HFF-Myc (cell line): ENCODE measurements at regions not wholly inside any gene's neighbourhood (a gene's known extent, or its start where the extent isn't known, plus 50 kb on each side); places are given as distances from the start of the nearest gene placed in this dataset.

Experiments used
- DNase-seq: peaks from one replicate; pipeline ENCODE4 v3.0.0-alpha.2; 2011; ENCODE audit warnings: low read depth; ENCODE audit errors: extremely low read depth
- H3K4me3 ChIP-seq: replicated peaks from 2 replicates; pipeline ENCODE4 v1.5.1; 2011; ENCODE audit warnings: low read depth, mild to moderate bottlenecking, control low read depth, low read length
- CTCF ChIP-seq: IDR thresholded peaks from 2 replicates; pipeline ENCODE4 v1.5.1; 2012; ENCODE audit warnings: mild to moderate bottlenecking, low read depth, low read length, control low read depth; ENCODE audit errors: missing control alignments

DNA sequence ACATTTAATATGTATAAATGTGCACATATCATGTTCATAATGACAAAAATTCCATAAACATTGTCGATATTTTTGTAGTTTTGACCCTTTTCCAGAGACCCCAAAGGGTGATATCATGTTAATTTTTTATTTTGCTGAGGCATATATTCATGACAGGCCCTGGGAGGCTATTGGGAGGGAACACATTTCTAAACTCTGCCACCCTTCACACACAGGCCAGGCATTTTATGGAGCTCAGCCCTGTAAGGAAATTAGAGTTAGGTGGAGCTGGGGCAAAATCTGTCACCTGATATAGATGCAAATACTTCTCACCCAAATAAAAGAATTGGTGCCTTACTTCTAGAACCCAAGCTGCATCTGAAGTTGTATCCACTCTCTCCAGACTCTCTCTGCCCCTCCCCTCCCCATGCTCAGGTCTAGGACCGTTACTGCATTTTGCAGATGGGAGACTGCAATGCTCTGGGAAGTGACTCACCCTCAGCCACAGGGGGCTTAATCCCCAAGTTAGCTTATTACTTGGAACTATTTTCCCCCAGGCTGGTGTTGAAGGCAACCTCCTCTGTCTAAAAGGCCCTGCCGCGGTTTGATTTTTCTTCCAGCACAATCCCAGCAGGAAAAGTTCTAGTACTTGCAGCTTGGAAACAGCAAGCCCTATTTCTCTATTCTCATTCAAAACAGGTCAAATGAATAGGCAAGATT is 238.9 kb downstream of the EMP1 start:
- DNase-seq, result no peak
- H3K4me3 ChIP-seq, result no peak overlapping the region
- TF ChIP-seq CTCF, result no peak

DNA sequence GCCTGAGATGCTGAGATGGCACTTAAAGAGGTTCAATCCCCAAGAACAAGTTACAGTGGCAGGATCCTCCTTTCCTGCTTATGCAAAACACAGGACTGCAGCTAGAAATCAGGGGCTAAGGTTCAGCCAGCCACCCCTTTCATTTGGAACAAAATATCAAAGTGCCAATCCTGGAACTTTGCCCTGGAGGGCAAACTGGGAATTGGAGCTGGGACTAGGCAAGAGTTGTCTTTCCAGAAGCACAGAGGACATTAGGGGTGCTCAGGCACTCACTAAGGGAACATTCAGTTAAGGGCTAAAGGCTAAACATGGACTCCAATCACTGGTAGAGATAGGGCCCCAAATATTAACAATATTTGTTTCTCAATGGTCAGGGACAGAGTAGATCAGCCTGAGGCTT is 237.2 kb downstream of the EMP1 start:
- TF ChIP-seq CTCF, result no peak
- no peak overlapping the region for H3K4me3 ChIP-seq
- DNase-seq, result no peak

DNA sequence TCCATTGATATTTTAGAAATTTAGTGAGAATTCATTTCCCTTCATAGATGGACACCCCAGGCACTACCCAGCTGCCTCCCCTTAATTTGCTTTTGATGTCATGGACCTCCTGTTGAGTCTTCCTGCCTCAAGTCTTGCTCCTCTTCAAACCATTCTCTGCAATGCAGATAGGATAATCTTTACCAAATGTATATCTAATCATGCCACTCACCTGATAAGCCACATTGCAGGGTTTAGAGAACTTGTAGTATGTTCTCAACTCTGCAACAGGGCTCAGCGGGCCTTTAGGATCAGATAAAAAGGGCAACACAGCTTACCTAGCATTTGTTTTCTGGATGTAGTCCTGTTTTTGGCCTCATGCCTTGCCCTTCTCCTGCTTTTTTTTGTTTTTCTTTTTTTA is 234.5 kb downstream of the EMP1 start:
- no peak overlapping the region for H3K4me3 ChIP-seq
- no peak for TF ChIP-seq CTCF
- no peak for DNase-seq

DNA sequence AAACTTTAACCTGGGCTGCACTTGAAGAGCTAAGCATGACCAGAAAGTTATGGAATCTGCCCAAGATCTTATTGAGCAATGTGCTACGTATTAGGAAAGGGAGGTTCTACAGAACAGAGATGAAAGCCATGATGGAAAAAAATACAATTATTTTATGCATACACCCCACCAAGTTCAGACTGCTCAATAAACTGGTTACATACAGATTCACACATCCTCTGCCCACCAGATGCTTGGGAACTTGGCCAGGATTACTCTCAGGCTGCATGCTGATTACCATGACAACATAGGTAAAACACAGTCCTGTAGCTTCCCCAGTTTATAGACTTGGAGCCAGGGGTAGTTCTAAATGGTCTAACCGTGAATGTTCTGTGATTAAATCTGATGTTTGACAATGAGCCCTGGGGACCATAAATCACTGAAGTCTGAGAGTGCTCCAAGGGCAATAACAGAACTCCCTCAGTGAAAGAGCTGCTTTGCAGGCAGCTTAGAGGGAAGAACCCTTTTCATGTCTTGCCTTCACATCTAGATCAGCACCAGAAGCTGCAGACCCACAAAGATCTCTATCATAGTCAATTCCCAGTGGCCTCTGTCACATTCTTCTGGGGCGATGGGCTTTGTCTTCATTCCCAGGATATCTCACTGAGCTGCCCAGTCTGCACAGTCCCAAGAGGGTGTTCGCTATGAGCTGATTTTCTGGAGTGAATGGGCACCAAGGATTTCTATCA is 232.2 kb downstream of the EMP1 start:
- TF ChIP-seq CTCF, result no peak
- DNase-seq, result no peak
- no peak overlapping the region for H3K4me3 ChIP-seq

- DNase-seq, result no peak
- TF ChIP-seq CTCF, result no peak
- no peak overlapping the region for H3K4me3 ChIP-seq
Measured at GRCh38 chr12:13425766-13426165, 229.2 kb downstream of the EMP1 start.

- TF ChIP-seq CTCF, result no peak
- no peak overlapping the region for H3K4me3 ChIP-seq
- no peak for DNase-seq
Measured at GRCh38 chr12:13422291-13422690, 225.8 kb downstream of the EMP1 start.
